MG63 (cell line): ENCODE measurements at regions not wholly inside any gene's neighbourhood (a gene's known extent, or its start where the extent isn't known, plus 50 kb on each side); places are given as distances from the start of the nearest gene placed in this dataset.
A peak's percentile ranks its signal among the peaks of the same experiment; 100 is the strongest.

ENCODE experiments used
- DNase-seq: peaks from one replicate; pipeline ENCODE4 v3.0.0-alpha.2; 2020
- H3K27me3 ChIP-seq: fragments of 250-450 bp; sonication (Bioruptor Pico); 2 replicates; pipeline ENCODE4 v1.5.1; 2020; ENCODE audit warnings: mild to moderate bottlenecking, moderate library complexity
- H3K36me3 ChIP-seq: fragments of 250-450 bp; sonication (Bioruptor Pico); 2 replicates; pipeline ENCODE4 v1.5.1; 2020; ENCODE audit warnings: mild to moderate bottlenecking, moderate library complexity
- H3K4me3 ChIP-seq: fragments of 250-450 bp; sonication (Bioruptor Pico); 2 replicates; pipeline ENCODE4 v1.5.1; 2020; ENCODE audit warnings: mild to moderate bottlenecking, moderate library complexity
- H3K9me3 ChIP-seq: fragments of 250-450 bp; sonication (Bioruptor Pico); 2 replicates; pipeline ENCODE4 v1.5.1; 2020; ENCODE audit warnings: mild to moderate bottlenecking, moderate library complexity

DNA sequence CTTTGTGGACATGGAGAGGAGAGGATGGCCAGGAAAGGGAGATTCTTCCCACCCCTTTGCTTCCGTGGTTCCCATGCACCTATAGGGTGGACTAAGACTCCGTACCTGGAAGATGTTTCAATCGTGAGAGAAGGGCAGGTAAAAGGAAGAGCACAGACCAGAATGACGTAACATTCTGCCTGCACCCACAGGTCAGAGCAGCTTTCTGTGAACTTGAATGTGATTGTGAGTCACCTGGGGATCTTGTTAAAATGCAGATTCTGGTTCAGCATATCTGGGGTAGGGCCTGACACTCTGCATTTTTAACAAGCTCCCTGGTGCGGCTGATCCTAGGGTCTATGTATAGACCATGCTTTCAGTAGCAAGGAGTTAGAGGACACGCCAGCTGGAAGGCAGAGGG lies 164.1 kb upstream of the SGK1 start:
- no peak for DNase-seq
- no peak overlapping the region for H3K4me3 ChIP-seq
- no peaks in the 10 kb centered on the region for H3K27me3 ChIP-seq
- H3K9me3 ChIP-seq, result no peaks in the 10 kb centered on the region
- H3K36me3 ChIP-seq, result no peaks in the 10 kb centered on the region

GRCh38 chr6:134480593-134480992 lies 162.7 kb upstream of the SGK1 start:
- no peaks in the 10 kb centered on the region for H3K27me3 ChIP-seq
- peak; percentile 81 for DNase-seq

DNA sequence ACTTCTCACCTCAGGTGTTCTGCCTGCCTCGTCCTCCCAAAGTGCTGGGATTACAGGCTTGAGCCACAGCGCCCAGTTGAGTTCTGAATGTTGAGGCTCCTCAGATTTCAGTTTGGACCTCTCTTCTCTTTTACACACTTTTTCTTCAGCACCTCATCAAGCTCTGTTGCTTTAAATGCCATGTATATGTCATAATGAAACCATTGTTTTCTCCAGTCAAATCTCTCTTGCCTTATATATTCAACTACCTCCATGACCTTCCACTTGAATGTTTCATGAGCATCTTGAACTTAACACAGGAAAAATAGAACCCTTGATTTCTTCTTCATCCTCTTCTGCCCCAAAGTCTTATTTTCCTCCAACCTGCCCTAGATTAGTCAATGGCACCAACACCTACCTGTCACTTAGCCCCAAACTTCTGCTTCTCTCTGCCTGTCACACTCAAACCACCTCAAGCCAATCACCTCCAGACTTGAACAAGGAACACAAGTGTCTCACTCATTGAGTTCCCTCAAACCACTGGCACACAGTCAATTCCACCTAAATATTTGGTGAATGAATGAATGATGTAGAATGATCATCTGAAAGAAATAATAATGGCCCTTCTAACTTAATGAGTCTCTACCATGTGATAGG lies 161.0 kb upstream of the SGK1 start:
- Histone ChIP-seq H3K9me3 (no peaks in the 10 kb centered on the region), H3K36me3 (no peaks in the 10 kb centered on the region), H3K4me3 (no peak overlapping the region), H3K27me3 (no peaks in the 10 kb centered on the region)
- DNase-seq, result no peak

More at GRCh38 chr6:134480593-134480992, 162.7 kb upstream of the SGK1 start:
- no peak overlapping the region for H3K4me3 ChIP-seq
- no peaks in the 10 kb centered on the region for H3K36me3 ChIP-seq
- H3K9me3 ChIP-seq, result no peaks in the 10 kb centered on the region

- DNase-seq, result peak; percentile 17
- Histone ChIP-seq H3K4me3 (no peak overlapping the region), H3K27me3 (no peaks in the 10 kb centered on the region), H3K36me3 (no peaks in the 10 kb centered on the region), H3K9me3 (no peaks in the 10 kb centered on the region)
Observed at GRCh38 chr6:134477991-134478635, 160.2 kb upstream of the SGK1 start.

- Histone ChIP-seq H3K36me3 (no peaks in the 10 kb centered on the region), H3K27me3 (no peaks in the 10 kb centered on the region), H3K9me3 (no peaks in the 10 kb centered on the region), H3K4me3 (no peak overlapping the region)
- no peak for DNase-seq
Observed at GRCh38 chr6:134474955-134475354, 157.0 kb upstream of the SGK1 start.

GRCh38 chr6:134472661-134473060 lies 154.7 kb upstream of the SGK1 start:
- H3K9me3 ChIP-seq, result no peaks in the 10 kb centered on the region
- no peaks in the 10 kb centered on the region for H3K36me3 ChIP-seq
- no peak for DNase-seq
- no peaks in the 10 kb centered on the region for H3K27me3 ChIP-seq
- H3K4me3 ChIP-seq, result no peak overlapping the region

DNA sequence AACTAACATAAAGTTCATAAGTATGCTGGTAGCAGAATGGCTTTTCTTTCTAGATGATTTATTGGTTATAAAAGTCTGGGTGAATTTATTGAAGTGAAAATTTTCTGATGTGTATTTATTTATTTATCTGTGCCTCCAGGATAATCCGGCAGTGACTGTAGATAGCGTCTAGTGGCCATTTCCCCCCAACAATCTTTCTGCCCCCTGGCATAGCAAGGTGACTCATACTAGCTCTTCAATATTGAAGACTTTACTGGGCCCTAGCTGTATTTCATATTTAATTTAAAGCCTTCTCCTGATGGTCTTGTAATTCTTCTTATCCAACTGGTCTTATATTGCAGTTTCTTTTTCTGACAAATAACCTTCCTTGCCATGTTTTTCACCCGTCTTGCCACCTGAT lies 154.1 kb upstream of the SGK1 start:
- DNase-seq, result no peak

DNA sequence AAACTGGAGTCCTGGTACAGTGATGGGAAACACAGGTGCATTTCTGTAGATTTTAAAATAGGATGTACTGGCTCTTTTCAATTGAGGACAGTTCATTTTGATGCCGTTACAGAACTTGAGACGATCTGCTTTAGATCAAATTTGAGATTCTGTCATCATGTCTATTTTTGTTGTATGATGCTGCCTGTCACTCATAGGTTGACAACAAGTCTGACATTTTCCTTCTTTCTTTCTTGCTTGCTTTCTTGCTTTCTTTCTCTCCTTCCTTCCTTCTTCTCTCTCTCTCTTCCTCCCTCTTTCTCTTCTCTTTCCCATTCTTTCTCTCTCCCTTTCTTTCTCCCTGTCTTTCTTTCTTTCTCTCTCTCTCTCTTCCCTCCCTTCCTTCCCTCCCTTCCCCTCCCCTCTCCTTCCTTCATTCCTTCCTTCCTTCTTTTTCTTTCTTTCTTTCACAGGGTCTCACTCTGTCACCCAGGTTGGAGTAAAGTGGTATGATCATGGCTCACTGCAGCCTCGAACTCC lies 152.6 kb upstream of the SGK1 start:
- Histone ChIP-seq H3K27me3 (no peaks in the 10 kb centered on the region), H3K4me3 (no peak overlapping the region), H3K36me3 (no peaks in the 10 kb centered on the region), H3K9me3 (no peaks in the 10 kb centered on the region)
- no peak for DNase-seq

More for the DNA sequence above, 154.1 kb upstream of the SGK1 start:
- H3K4me3 ChIP-seq, result no peak overlapping the region
- H3K27me3 ChIP-seq, result no peaks in the 10 kb centered on the region
- H3K9me3 ChIP-seq, result no peaks in the 10 kb centered on the region
- no peaks in the 10 kb centered on the region for H3K36me3 ChIP-seq

GRCh38 chr6:134469702-134470456 lies 152.0 kb upstream of the SGK1 start:
- Histone ChIP-seq H3K27me3 (no peaks in the 10 kb centered on the region), H3K36me3 (no peaks in the 10 kb centered on the region), H3K4me3 (no peak overlapping the region), H3K9me3 (no peaks in the 10 kb centered on the region)
- DNase-seq, result no peak

DNA sequence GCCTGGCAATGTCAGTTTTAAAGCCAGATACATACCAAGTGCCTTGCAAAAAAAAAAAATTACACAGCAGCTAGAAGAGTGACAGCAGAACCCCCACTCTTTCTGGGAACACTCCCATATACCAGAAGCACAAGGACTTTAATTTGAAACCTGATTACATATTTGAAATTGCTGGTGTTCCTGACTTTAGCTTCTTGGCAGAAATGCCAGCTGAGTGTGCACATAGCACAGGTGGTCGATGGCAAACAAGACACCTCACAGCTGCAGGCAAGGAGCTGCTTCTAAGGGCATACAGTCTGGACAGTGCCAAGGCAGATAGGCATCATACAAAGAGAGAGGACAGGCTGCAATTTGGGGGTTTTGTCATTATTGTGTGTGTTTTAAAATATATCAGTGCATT lies 150.7 kb upstream of the SGK1 start:
- Histone ChIP-seq H3K27me3 (no peaks in the 10 kb centered on the region), H3K36me3 (no peaks in the 10 kb centered on the region), H3K9me3 (no peaks in the 10 kb centered on the region), H3K4me3 (no peak overlapping the region)
- DNase-seq, result no peak

DNA sequence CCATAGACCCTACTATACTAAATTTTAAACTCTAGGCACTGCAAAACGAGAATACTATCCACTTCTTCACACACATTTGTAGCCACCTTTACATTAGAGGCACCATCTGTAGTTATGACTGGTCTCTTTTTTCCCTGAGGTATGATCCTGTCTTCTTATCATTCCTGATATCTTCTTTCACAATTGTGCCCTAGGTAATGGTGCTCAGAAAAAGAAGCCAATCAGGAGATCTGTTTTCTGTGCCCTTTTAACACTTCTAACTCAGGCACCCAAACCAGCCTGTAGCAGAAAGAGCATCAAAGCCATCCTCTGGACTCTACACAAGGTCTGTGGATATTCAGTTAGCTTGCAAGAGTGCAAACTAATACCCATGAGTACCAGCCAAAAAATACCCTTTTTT lies 149.7 kb upstream of the SGK1 start:
- H3K27me3 ChIP-seq, result no peaks in the 10 kb centered on the region
- H3K36me3 ChIP-seq, result no peaks in the 10 kb centered on the region
- no peaks in the 10 kb centered on the region for H3K9me3 ChIP-seq
- DNase-seq, result no peak
- no peak overlapping the region for H3K4me3 ChIP-seq

- H3K9me3 ChIP-seq, result no peaks in the 10 kb centered on the region
- H3K36me3 ChIP-seq, result no peaks in the 10 kb centered on the region
- peak; percentile 57 for DNase-seq
- no peak overlapping the region for H3K4me3 ChIP-seq
- H3K27me3 ChIP-seq, result no peaks in the 10 kb centered on the region
Observed at GRCh38 chr6:134466771-134467525, 149.0 kb upstream of the SGK1 start.

GRCh38 chr6:134464690-134465411 lies 146.9 kb upstream of the SGK1 start:
- DNase-seq, result peak; percentile 73
- Histone ChIP-seq H3K27me3 (no peaks in the 10 kb centered on the region), H3K9me3 (no peaks in the 10 kb centered on the region), H3K36me3 (no peaks in the 10 kb centered on the region), H3K4me3 (no peak overlapping the region)

GRCh38 chr6:134458857-134459657 lies 141.1 kb upstream of the SGK1 start:
- no peaks in the 10 kb centered on the region for H3K36me3 ChIP-seq
- no peak for DNase-seq
- H3K4me3 ChIP-seq, result no peak overlapping the region

DNA sequence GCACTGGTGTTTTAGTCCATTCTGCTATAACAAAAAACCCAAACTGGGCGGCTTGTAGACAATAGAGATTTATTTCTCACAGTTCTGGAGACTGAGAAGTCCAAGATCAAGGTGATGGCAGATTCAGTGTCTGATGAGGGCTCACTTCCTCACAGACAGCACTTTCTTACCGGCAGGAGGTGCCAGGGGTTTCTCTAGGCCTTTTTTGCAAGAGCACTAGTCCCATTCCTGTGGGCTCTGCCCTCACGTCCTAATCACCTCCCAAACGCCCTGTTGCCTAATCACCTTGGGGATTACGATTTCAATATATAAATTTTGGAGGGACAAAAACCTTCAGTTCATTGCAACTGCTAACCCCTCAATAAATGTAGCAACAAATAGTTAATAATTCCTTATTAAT lies 140.0 kb upstream of the SGK1 start:
- H3K27me3 ChIP-seq, result no peaks in the 10 kb centered on the region
- no peak overlapping the region for H3K4me3 ChIP-seq
- no peaks in the 10 kb centered on the region for H3K9me3 ChIP-seq
- no peaks in the 10 kb centered on the region for H3K36me3 ChIP-seq
- no peak for DNase-seq

More at GRCh38 chr6:134458857-134459657, 141.1 kb upstream of the SGK1 start:
- no peaks in the 10 kb centered on the region for H3K27me3 ChIP-seq
- H3K9me3 ChIP-seq, result no peaks in the 10 kb centered on the region

- Histone ChIP-seq H3K27me3 (no peaks in the 10 kb centered on the region), H3K9me3 (no peaks in the 10 kb centered on the region), H3K36me3 (no peaks in the 10 kb centered on the region), H3K4me3 (no peak overlapping the region)
- no peak for DNase-seq
Observed at GRCh38 chr6:134456226-134456625, 138.3 kb upstream of the SGK1 start.
